Fibroblast of lung (primary cell): ENCODE measurements at regions not wholly inside any gene's neighbourhood (a gene's known extent, or its start where the extent isn't known, plus 50 kb on each side); places are given as distances from the start of the nearest gene placed in this dataset.

Source experiments
- DNase-seq, 2 donors: peaks; one replicate each; pipeline versions ENCODE4 v3.0.0 to v3.0.0-alpha.2; 2010; ENCODE audit warnings: low read depth in 2 of 2
- H2AFZ ChIP-seq: 2 replicates; pipeline ENCODE4 v1.5.1; 2012; ENCODE audit warnings: low read length, control low read depth, inconsistent platforms
- H3K27ac ChIP-seq: 2 replicates; pipeline ENCODE4 v1.5.1; 2011; ENCODE audit warnings: low read length, control low read depth; ENCODE audit not compliant: insufficient read depth
- H3K27me3 ChIP-seq: 2 replicates; pipeline ENCODE4 v1.5.1; 2011; ENCODE audit warnings: mild to moderate bottlenecking, low read length; ENCODE audit not compliant: control insufficient read depth, insufficient read depth
- H3K36me3 ChIP-seq: 2 replicates; pipeline ENCODE4 v1.5.1; 2011; ENCODE audit warnings: low read length; ENCODE audit not compliant: control insufficient read depth, insufficient read depth
- H3K4me1 ChIP-seq: 2 replicates; pipeline ENCODE4 v1.5.1; 2011; ENCODE audit warnings: low read length; ENCODE audit not compliant: control insufficient read depth, insufficient read depth; ENCODE audit errors: extremely low read depth
- H3K4me2 ChIP-seq: 2 replicates; pipeline ENCODE4 v1.5.1; 2011; ENCODE audit warnings: low read length, control low read depth; ENCODE audit not compliant: insufficient read depth; ENCODE audit errors: extremely low read depth
- H3K4me3 ChIP-seq, 4 experiments: fragments of 200-600 bp in 1 of 4; sonication (generic) in 1 of 4; replicated peaks in 1 of 4; 2 replicates each; pipeline ENCODE4 v1.5.1; 2011 to 2016; ENCODE audit warnings: low read length in 4 of 4, low read depth in 3 of 4, mild to moderate bottlenecking in 3 of 4, control low read depth in 2 of 4, inconsistent platforms in 1 of 4, mixed read lengths in 1 of 4; ENCODE audit not compliant: insufficient read depth in 1 of 4; ENCODE audit errors: control extremely low read depth in 1 of 4
- H3K79me2 ChIP-seq: 2 replicates; pipeline ENCODE4 v1.5.1; 2012; ENCODE audit warnings: mild to moderate bottlenecking, low read length, inconsistent platforms; ENCODE audit not compliant: control insufficient read depth, insufficient read depth
- H3K9ac ChIP-seq: 2 replicates; pipeline ENCODE4 v1.5.1; 2011; ENCODE audit warnings: mild to moderate bottlenecking, low read length, control low read depth; ENCODE audit not compliant: insufficient read depth
- H3K9me3 ChIP-seq: 2 replicates; pipeline ENCODE4 v1.5.1; 2012; ENCODE audit warnings: low read depth, low read length; ENCODE audit not compliant: control insufficient read depth, insufficient read depth
- H4K20me1 ChIP-seq: 2 replicates; pipeline ENCODE4 v1.5.1; 2011; ENCODE audit warnings: low read length; ENCODE audit not compliant: control insufficient read depth, insufficient read depth; ENCODE audit errors: extremely low read depth
- CTCF ChIP-seq, 2 donors: IDR thresholded peaks in 1 of 2; conservative IDR thresholded peaks in 1 of 2; 1 replicate in 1 of 2; 2 replicates in 1 of 2; pipeline ENCODE4 v1.5.1; 2011 to 2012; ENCODE audit warnings: low read length in 2 of 2, control low read depth in 1 of 2, inconsistent platforms in 1 of 2, low read depth in 1 of 2, mild to moderate bottlenecking in 1 of 2
- EZH2 ChIP-seq: IDR thresholded peaks from 2 replicates; pipeline ENCODE4 v1.5.1; 2012; ENCODE audit warnings: low read length, control low read depth, mild to moderate bottlenecking; ENCODE audit errors: missing control alignments

- no peak overlapping the region for H3K27ac ChIP-seq
- TF ChIP-seq EZH2 (no peak), CTCF (conservative IDR thresholded peaks at IDR 0.05 in 1 of 2, IDR thresholded peaks at IDR 0.05 in 1 of 2; ENCODE audit: low read depth in 1 of 2, low read length in 2 of 2) (no peak)
- H4K20me1 ChIP-seq, result no peaks in the 10 kb centered on the region
- no peaks in the 10 kb centered on the region for H3K79me2 ChIP-seq
- H3K4me2 ChIP-seq, result no peak overlapping the region
- no peak overlapping the region for H3K4me3 ChIP-seq
- H3K4me1 ChIP-seq, result peaks cover 2% of the 10 kb centered on the region
- no peaks in the 10 kb centered on the region for H3K27me3 ChIP-seq
- H2AFZ ChIP-seq, result no peak overlapping the region
- peak in 1 of 2 donors; percentile 68 for DNase-seq
- H3K36me3 ChIP-seq, result no peaks in the 10 kb centered on the region
- H3K9ac ChIP-seq, result no peak overlapping the region
- no peaks in the 10 kb centered on the region for H3K9me3 ChIP-seq
Measured at GRCh38 chrX:13266641-13267345, 53.1 kb downstream of the ATXN3L start.

- H4K20me1 ChIP-seq, result no peaks in the 10 kb centered on the region
- H3K4me1 ChIP-seq, result peaks cover 2% of the 10 kb centered on the region
- no peaks in the 10 kb centered on the region for H3K27me3 ChIP-seq
- no peaks in the 10 kb centered on the region for H3K36me3 ChIP-seq
- H3K9me3 ChIP-seq, result no peaks in the 10 kb centered on the region
- no peak overlapping the region for H3K4me2 ChIP-seq
- no peak overlapping the region for H3K9ac ChIP-seq
- TF ChIP-seq EZH2 (no peak), CTCF (conservative IDR thresholded peaks at IDR 0.05 in 1 of 2, IDR thresholded peaks at IDR 0.05 in 1 of 2; ENCODE audit: low read depth in 1 of 2, low read length in 2 of 2) (no peak)
- H2AFZ ChIP-seq, result no peak overlapping the region
- no peak overlapping the region for H3K4me3 ChIP-seq
- H3K27ac ChIP-seq, result no peak overlapping the region
- DNase-seq, result no peak
- no peaks in the 10 kb centered on the region for H3K79me2 ChIP-seq
Measured at GRCh38 chrX:13265549-13266132, 54.2 kb downstream of the ATXN3L start.

GRCh38 chrX:13265111-13265510 lies 54.7 kb downstream of the ATXN3L start:
- no peaks in the 10 kb centered on the region for H4K20me1 ChIP-seq
- no peaks in the 10 kb centered on the region for H3K9me3 ChIP-seq
- H3K36me3 ChIP-seq, result no peaks in the 10 kb centered on the region
- no peak overlapping the region for H3K4me2 ChIP-seq
- no peaks in the 10 kb centered on the region for H3K27me3 ChIP-seq
- no peak overlapping the region for H3K9ac ChIP-seq
- H3K79me2 ChIP-seq, result no peaks in the 10 kb centered on the region
- DNase-seq, result peak in 1 of 2 donors; percentile 31
- no peak overlapping the region for H3K27ac ChIP-seq
- H3K4me1 ChIP-seq, result peaks cover 2% of the 10 kb centered on the region
- no peak overlapping the region for H3K4me3 ChIP-seq
- H2AFZ ChIP-seq, result no peak overlapping the region
- TF ChIP-seq EZH2 (no peak), CTCF (conservative IDR thresholded peaks at IDR 0.05 in 1 of 2, IDR thresholded peaks at IDR 0.05 in 1 of 2; ENCODE audit: low read depth in 1 of 2, low read length in 2 of 2) (no peak)
